NCI-H2196 (cell line): ENCODE measurements at regions not wholly inside any gene's neighbourhood (a gene's known extent, or its start where the extent isn't known, plus 50 kb on each side); places are given as distances from the start of the nearest gene placed in this dataset.

Experiments used
- DNase-seq: peaks from one replicate; lab custom pipeline; 2025; ENCODE audit not compliant: unreplicated experiment; lab: John Stamatoyannopoulos, UW

- no peak for DNase-seq
These were observed 68.0 kb upstream of the ALDH1A1 start for GRCh38 chr9:73020877-73021276.

GRCh38 chr9:73014011-73014410, 61.2 kb upstream of the ALDH1A1 start:
- no peak for DNase-seq

GRCh38 chr9:73011956-73012355, 59.1 kb upstream of the ALDH1A1 start:
- DNase-seq: no peak

GRCh38 chr9:73011181-73011750, 58.4 kb upstream of the ALDH1A1 start:
- no peak for DNase-seq

GRCh38 chr9:73009649-73010288, 56.9 kb upstream of the ALDH1A1 start:
- no peak for DNase-seq

GRCh38 chr9:73007966-73008672, 55.3 kb upstream of the ALDH1A1 start:
- no peak for DNase-seq

- DNase-seq: no peak
These were observed 54.1 kb upstream of the ALDH1A1 start for GRCh38 chr9:73006986-73007385.
